Esophagus squamous epithelium (tissue), 4 donors: ENCODE measurements at regions not wholly inside any gene's neighbourhood (a gene's known extent, or its start where the extent isn't known, plus 50 kb on each side); places are given as distances from the start of the nearest gene placed in this dataset.

ENCODE experiments used
- CTCF ChIP-seq, 6 experiments: fragments of 450-650 bp in 4 of 6; fragments of 200-600 bp in 2 of 6; sonication (generic) in 2 of 6; IDR thresholded peaks; one replicate each; pipeline ENCODE4 v1.5.1; 2016 to 2019; ENCODE audit warnings: antibody characterized with exemption in 6 of 6, mild to moderate bottlenecking in 4 of 6, moderate library complexity in 4 of 6
- POLR2A ChIP-seq, 4 donors: fragments of 450-650 bp; IDR thresholded peaks; one replicate each; pipeline ENCODE4 v1.6.1; 2017; ENCODE audit warnings: antibody characterized with exemption in 4 of 4, mild to moderate bottlenecking in 4 of 4, moderate library complexity in 3 of 4

GRCh38 chr3:194251461-194251860 lies 99.7 kb downstream of the CPN2 start:
- TF ChIP-seq CTCF (IDR thresholded peaks at IDR 0.05) (no peak), POLR2A (IDR thresholded peaks at IDR 0.05) (no peak)
